Effector memory CD8-positive, alpha-beta T cell (primary cell): ENCODE measurements at regions not wholly inside any gene's neighbourhood (a gene's known extent, or its start where the extent isn't known, plus 50 kb on each side); places are given as distances from the start of the nearest gene placed in this dataset.

ENCODE experiments used
- ATAC-seq: fragments of 150-1000 bp; cut with Tn5 transposase; replicated peaks from 2 replicates; pipeline ENCODE4 v1.10.0; 2021; ENCODE audit warnings: mild to moderate bottlenecking, moderate library complexity
- DNase-seq, 3 experiments: peaks; one replicate each; pipeline ENCODE4 v3.0.0; 2021
- H3K27ac Mint-ChIP-seq, 2 donors: one replicate each; pipeline ENCODE4 v1.8.0; 2022; ENCODE audit warnings: mild to moderate bottlenecking in 2 of 2, mixed read lengths in 2 of 2, moderate library complexity in 2 of 2
- H3K27me3 Mint-ChIP-seq, 2 donors: one replicate each; pipeline ENCODE4 v1.8.0; 2022; ENCODE audit warnings: mixed read lengths in 2 of 2
- H3K36me3 Mint-ChIP-seq: one replicate; pipeline ENCODE4 v1.8.0; 2022; ENCODE audit warnings: mild to moderate bottlenecking, moderate library complexity, mixed read lengths; ENCODE audit not compliant: insufficient read depth
- H3K4me1 Mint-ChIP-seq, 2 donors: one replicate each; pipeline ENCODE4 v1.8.0; 2022; ENCODE audit warnings: low read depth in 2 of 2, mixed read lengths in 2 of 2
- H3K4me3 Mint-ChIP-seq, 2 donors: one replicate each; pipeline ENCODE4 v1.8.0; 2022; ENCODE audit warnings: mild to moderate bottlenecking in 2 of 2, mixed read lengths in 2 of 2, moderate library complexity in 2 of 2
- H3K9me3 Mint-ChIP-seq, 2 donors: one replicate each; pipeline ENCODE4 v1.8.0; 2022; ENCODE audit warnings: mixed read lengths in 2 of 2

GRCh38 chr22:49091451-49091850 lies 736.2 kb downstream of the BRD1 start:
- no peaks in the 10 kb centered on the region for H3K9me3 Mint-ChIP-seq
- H3K4me3 Mint-ChIP-seq: no peak overlapping the region
- no peaks in the 10 kb centered on the region for H3K4me1 Mint-ChIP-seq
- ATAC-seq (no peak), DNase-seq (no peak)
- H3K27me3 Mint-ChIP-seq: peaks cover under 1 to 55% of the 10 kb centered on the region in 2 donors
- no peaks in the 10 kb centered on the region for H3K36me3 Mint-ChIP-seq
- no peak overlapping the region for H3K27ac Mint-ChIP-seq

DNA sequence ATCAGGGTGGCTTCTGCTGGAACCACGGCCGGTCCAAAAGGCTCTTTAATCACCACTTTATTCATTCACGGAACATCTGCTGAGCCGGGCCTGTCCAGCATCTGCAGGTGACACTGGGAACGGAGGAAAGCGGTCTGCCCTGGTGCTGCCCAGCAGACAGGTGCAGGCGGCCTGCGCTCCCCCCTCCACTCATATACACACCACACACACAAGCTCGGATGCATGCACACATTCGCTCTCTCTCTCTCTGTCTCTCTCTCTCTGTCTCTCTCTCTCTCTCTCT lies 736.9 kb downstream of the BRD1 start:
- no peak overlapping the region for H3K27ac Mint-ChIP-seq
- ATAC-seq (no peak), DNase-seq (no peak)
- H3K4me3 Mint-ChIP-seq: no peak overlapping the region
- H3K36me3 Mint-ChIP-seq: no peaks in the 10 kb centered on the region
- H3K27me3 Mint-ChIP-seq: peaks cover 7 to 56% of the 10 kb centered on the region in 2 donors
- no peaks in the 10 kb centered on the region for H3K9me3 Mint-ChIP-seq
- H3K4me1 Mint-ChIP-seq: no peaks in the 10 kb centered on the region

GRCh38 chr22:49090061-49090852 lies 737.4 kb downstream of the BRD1 start:
- Mint-ChIP-seq H3K9me3 (no peaks in the 10 kb centered on the region), H3K36me3 (no peaks in the 10 kb centered on the region), H3K27ac (no peak overlapping the region), H3K27me3 (peaks cover 9 to 58% of the 10 kb centered on the region in 2 donors), H3K4me1 (no peaks in the 10 kb centered on the region), H3K4me3 (no peak overlapping the region)
- DNase-seq (no peak), ATAC-seq (no peak)

- no peaks in the 10 kb centered on the region for H3K9me3 Mint-ChIP-seq
- ATAC-seq (no peak), DNase-seq (no peak)
- no peak overlapping the region for H3K27ac Mint-ChIP-seq
- H3K4me1 Mint-ChIP-seq: no peaks in the 10 kb centered on the region
- no peaks in the 10 kb centered on the region for H3K36me3 Mint-ChIP-seq
- peaks cover 9 to 58% of the 10 kb centered on the region in 2 donors for H3K27me3 Mint-ChIP-seq
- H3K4me3 Mint-ChIP-seq: no peak overlapping the region
Measured at GRCh38 chr22:49088801-49089791, 738.6 kb downstream of the BRD1 start.

- Mint-ChIP-seq H3K9me3 (no peaks in the 10 kb centered on the region), H3K27me3 (peaks cover 15 to 58% of the 10 kb centered on the region in 2 donors), H3K36me3 (no peaks in the 10 kb centered on the region), H3K4me1 (no peaks in the 10 kb centered on the region), H3K27ac (no peak overlapping the region), H3K4me3 (no peak overlapping the region)
- ATAC-seq (no peak), DNase-seq (no peak)
Measured at GRCh38 chr22:49087716-49088601, 739.7 kb downstream of the BRD1 start.

DNA sequence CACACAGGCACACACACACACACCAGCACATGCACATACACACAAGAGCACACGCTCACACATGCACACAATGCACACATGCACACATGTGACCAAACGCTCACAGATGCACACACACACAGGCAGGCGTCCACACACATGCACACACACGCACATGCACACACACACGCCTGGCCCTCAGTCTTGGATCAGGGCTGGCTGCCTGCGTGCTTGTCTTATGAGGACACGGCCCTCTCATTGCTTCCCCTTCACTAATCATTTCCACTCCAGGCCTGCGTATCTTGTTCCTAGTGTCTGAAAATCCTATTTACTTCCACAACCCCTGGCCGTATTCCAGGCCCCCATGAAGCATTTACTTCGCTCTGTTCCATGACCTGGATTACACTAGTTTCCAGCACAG lies 740.5 kb downstream of the BRD1 start:
- Mint-ChIP-seq H3K27me3 (peaks cover 15 to 58% of the 10 kb centered on the region in 2 donors), H3K36me3 (no peaks in the 10 kb centered on the region), H3K9me3 (no peaks in the 10 kb centered on the region), H3K27ac (no peak overlapping the region), H3K4me1 (no peaks in the 10 kb centered on the region), H3K4me3 (no peak overlapping the region)
- ATAC-seq (no peak), DNase-seq (no peak)

- Mint-ChIP-seq H3K9me3 (no peaks in the 10 kb centered on the region), H3K4me1 (no peaks in the 10 kb centered on the region), H3K27ac (no peak overlapping the region), H3K36me3 (no peaks in the 10 kb centered on the region), H3K27me3 (peaks cover 15 to 55% of the 10 kb centered on the region in 2 donors), H3K4me3 (no peak overlapping the region)
- ATAC-seq (no peak), DNase-seq (no peak)
Measured at GRCh38 chr22:49086606-49087157, 741.0 kb downstream of the BRD1 start.

- DNase-seq (no peak), ATAC-seq (no peak)
- Mint-ChIP-seq H3K27me3 (peaks cover 15 to 53% of the 10 kb centered on the region in 2 donors), H3K36me3 (no peaks in the 10 kb centered on the region), H3K4me1 (no peaks in the 10 kb centered on the region), H3K9me3 (no peaks in the 10 kb centered on the region), H3K27ac (no peak overlapping the region), H3K4me3 (no peak overlapping the region)
Measured at GRCh38 chr22:49086181-49086580, 741.5 kb downstream of the BRD1 start.

- H3K36me3 Mint-ChIP-seq: no peaks in the 10 kb centered on the region
- peaks cover 15 to 46% of the 10 kb centered on the region in 2 donors for H3K27me3 Mint-ChIP-seq
- H3K4me1 Mint-ChIP-seq: no peaks in the 10 kb centered on the region
- no peaks in the 10 kb centered on the region for H3K9me3 Mint-ChIP-seq
- no peak overlapping the region for H3K4me3 Mint-ChIP-seq
- no peak for ATAC-seq
- H3K27ac Mint-ChIP-seq: no peak overlapping the region
- no peak for DNase-seq
Measured at GRCh38 chr22:49084206-49084605, 743.5 kb downstream of the BRD1 start.

DNA sequence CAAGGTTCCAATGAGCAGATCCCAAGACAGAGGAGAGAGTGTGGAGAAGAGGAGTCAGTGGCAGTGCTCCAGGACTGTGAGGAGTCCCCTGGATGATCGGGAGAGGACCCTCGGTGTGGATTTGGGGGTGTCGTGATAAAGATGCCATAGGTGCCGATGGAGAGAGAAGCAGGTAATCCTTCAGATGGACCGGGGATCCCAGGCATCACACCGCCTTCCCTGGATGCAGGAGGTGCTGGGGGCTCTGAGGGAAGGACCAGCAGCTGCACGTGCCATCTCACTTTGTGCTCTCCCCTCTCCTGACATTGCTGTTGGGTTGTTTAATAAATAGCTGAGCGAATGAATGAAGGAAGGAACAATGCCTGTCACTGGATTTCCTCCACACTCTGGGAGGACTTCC lies 744.1 kb downstream of the BRD1 start:
- Mint-ChIP-seq H3K36me3 (no peaks in the 10 kb centered on the region), H3K27me3 (peaks cover 15 to 40% of the 10 kb centered on the region in 2 donors), H3K4me3 (no peak overlapping the region), H3K4me1 (no peaks in the 10 kb centered on the region), H3K9me3 (no peaks in the 10 kb centered on the region), H3K27ac (no peak overlapping the region)
- ATAC-seq (no peak), DNase-seq (no peak)

DNA sequence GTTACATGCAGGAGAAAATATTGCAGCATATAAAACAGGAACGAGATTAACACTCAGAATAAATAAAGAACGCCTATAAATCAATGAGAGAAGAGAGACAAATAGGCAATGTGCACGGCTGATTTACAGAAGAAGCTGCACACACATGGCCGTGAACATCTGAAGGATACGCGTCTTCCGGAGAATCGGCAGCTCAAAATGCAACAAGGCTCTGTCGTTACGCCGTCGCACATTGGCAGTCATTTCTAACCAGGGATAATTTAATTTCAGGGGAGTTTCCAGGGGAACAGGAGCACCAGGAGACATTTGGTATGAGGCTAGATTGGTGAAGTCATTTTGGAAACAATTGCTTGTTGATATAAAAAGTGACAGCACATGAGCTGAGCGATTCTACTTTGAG lies 745.2 kb downstream of the BRD1 start:
- ATAC-seq (no peak), DNase-seq (no peak)
- Mint-ChIP-seq H3K36me3 (no peaks in the 10 kb centered on the region), H3K27ac (no peak overlapping the region), H3K4me3 (no peak overlapping the region), H3K27me3 (peaks cover 15 to 28% of the 10 kb centered on the region in 2 donors), H3K9me3 (no peaks in the 10 kb centered on the region), H3K4me1 (no peaks in the 10 kb centered on the region)

DNA sequence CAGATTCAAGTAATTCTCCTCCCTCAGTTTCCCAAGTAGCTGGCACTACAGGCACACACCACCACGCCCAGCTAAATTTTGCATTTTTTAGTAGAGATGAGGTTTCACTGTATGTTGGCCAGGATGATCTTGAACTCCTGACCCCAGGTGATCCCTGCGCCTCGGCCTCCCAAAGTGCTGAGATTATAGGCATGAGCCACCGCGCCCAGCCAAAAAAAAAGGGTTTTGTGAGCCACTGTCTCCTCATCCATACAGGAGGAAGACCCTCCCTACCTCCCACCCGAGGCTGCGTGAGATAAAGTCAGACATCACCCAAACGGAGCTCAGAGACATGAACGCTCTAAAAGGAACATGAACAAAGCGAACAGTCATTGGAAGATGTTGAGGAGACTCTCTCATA lies 745.7 kb downstream of the BRD1 start:
- H3K9me3 Mint-ChIP-seq: no peaks in the 10 kb centered on the region
- H3K4me1 Mint-ChIP-seq: no peaks in the 10 kb centered on the region
- ATAC-seq (no peak), DNase-seq (no peak)
- H3K4me3 Mint-ChIP-seq: no peak overlapping the region
- H3K27ac Mint-ChIP-seq: no peak overlapping the region
- H3K27me3 Mint-ChIP-seq: peaks cover 15 to 23% of the 10 kb centered on the region in 2 donors
- no peaks in the 10 kb centered on the region for H3K36me3 Mint-ChIP-seq

- ATAC-seq: no peak
Measured at GRCh38 chr22:49081261-49081666, 746.4 kb downstream of the BRD1 start.

More at GRCh38 chr22:49081261-49081666, 746.4 kb downstream of the BRD1 start:
- H3K27me3 Mint-ChIP-seq: peaks cover 12 to 17% of the 10 kb centered on the region in 2 donors
- no peak overlapping the region for H3K27ac Mint-ChIP-seq
- no peak for DNase-seq
- H3K4me1 Mint-ChIP-seq: no peaks in the 10 kb centered on the region
- H3K9me3 Mint-ChIP-seq: no peaks in the 10 kb centered on the region
- no peaks in the 10 kb centered on the region for H3K36me3 Mint-ChIP-seq
- no peak overlapping the region for H3K4me3 Mint-ChIP-seq
